Adrenal gland (tissue), 5 donors: ENCODE measurements at regions not wholly inside any gene's neighbourhood (a gene's known extent, or its start where the extent isn't known, plus 50 kb on each side); places are given as distances from the start of the nearest gene placed in this dataset.

Source experiments
- CTCF ChIP-seq, 6 experiments: fragments of 450-650 bp in 4 of 6; fragments of 200-600 bp in 2 of 6; sonication (generic) in 1 of 6; IDR thresholded peaks; 1 replicate in 5 of 6; 2 replicates in 1 of 6; pipeline versions ENCODE4 v1.5.1 to v1.8.0; 2016 to 2021; ENCODE audit warnings: antibody characterized with exemption in 6 of 6, mild to moderate bottlenecking in 2 of 6, moderate library complexity in 1 of 6
- POLR2A ChIP-seq, 2 donors: fragments of 450-650 bp; IDR thresholded peaks; one replicate each; pipeline ENCODE4 v1.6.1; 2017; ENCODE audit warnings: antibody characterized with exemption in 2 of 2, mild to moderate bottlenecking in 2 of 2, moderate library complexity in 1 of 2
- donor health status: DM: no; HTN: no; CAD: no.

GRCh38 chr12:92614001-92614400, 88.8 kb upstream of the PLEKHG7 start:
- TF ChIP-seq CTCF (IDR thresholded peaks at IDR 0.05) (no peak), POLR2A (IDR thresholded peaks at IDR 0.05) (no peak)
